ENCODE measurements at regions not wholly inside any gene's neighbourhood (a gene's known extent, or its start where the extent isn't known, plus 50 kb on each side); places are given as distances from the start of the nearest gene placed in this dataset.

DNA sequence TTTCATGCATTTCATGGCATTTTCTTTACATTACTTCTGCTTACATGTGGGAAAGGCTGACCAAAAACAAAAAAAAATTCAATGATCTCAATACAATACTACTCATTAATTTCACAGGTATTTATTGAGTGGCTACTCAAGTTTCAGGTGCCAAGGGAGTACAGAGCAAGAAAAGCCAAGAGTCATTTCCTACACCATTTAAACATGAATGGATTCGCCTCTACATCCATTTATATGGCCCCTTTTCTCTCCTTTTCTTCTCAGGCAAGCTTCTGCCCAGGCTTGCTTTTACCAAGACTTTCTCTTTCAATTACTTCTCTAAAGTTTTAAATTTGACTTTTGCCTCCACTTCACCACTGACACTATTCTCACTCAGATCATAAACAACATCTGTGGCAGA is 1603.1 kb upstream of the CELF4 start:
- TF ChIP-seq CTCF (IDR thresholded peaks at IDR 0.05) (no peak), POLR2A (IDR thresholded peaks at IDR 0.05) (no peak)
